ENCODE measurements at regions not wholly inside any gene's neighbourhood (a gene's known extent, or its start where the extent isn't known, plus 50 kb on each side); places are given as distances from the start of the nearest gene placed in this dataset.
A peak's percentile ranks its signal among the peaks of the same experiment; 100 is the strongest.

DNA sequence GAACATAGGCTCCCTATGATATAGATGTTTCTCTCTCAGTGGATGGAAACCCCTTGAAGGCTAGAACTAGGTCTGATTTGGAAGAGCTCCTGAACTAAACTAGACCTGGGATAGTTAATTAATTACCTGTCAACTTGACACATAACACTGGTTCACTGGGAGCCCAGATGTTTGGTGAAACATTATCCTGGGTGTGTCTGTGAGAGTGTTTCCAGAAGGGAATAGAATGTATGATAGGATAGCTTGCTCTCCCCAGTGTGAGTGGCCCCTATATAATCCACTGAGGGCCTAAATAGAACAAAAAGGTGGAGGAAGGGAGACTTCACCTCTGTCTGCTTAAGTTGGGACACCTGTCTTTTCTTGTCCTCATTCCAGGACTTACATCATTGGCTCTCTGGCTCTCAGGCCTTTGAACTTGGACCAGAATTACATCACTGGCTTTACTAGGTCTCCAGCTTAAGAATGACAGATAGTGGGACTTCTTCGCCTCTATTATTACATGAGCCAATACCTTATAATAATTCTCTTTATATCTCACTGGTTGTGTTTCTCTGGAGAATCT is 194.1 kb downstream of the KTN1 start:
- Histone ChIP-seq H3K36me3 (no peaks in the 10 kb centered on the region), H3K27ac (no peak overlapping the region), H3K27me3 (no peaks in the 10 kb centered on the region), H3K4me1 (peaks cover 0 to 3% (median 0%) of the 10 kb centered on the region in 4 donors), H3K9me3 (no peaks in the 10 kb centered on the region), H3K4me3 (no peak overlapping the region)
- TF ChIP-seq, protein P1, sequence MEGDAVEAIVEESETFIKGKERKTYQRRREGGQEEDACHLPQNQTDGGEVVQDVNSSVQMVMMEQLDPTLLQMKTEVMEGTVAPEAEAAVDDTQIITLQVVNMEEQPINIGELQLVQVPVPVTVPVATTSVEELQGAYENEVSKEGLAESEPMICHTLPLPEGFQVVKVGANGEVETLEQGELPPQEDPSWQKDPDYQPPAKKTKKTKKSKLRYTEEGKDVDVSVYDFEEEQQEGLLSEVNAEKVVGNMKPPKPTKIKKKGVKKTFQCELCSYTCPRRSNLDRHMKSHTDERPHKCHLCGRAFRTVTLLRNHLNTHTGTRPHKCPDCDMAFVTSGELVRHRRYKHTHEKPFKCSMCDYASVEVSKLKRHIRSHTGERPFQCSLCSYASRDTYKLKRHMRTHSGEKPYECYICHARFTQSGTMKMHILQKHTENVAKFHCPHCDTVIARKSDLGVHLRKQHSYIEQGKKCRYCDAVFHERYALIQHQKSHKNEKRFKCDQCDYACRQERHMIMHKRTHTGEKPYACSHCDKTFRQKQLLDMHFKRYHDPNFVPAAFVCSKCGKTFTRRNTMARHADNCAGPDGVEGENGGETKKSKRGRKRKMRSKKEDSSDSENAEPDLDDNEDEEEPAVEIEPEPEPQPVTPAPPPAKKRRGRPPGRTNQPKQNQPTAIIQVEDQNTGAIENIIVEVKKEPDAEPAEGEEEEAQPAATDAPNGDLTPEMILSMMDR (IDR thresholded peaks at IDR 0.05) = no peak
- intact Hi-C loops (cut with DNase I; ENCODE audit: low total_unique reads) = no loop called here
- no peak for DNase-seq

DNA sequence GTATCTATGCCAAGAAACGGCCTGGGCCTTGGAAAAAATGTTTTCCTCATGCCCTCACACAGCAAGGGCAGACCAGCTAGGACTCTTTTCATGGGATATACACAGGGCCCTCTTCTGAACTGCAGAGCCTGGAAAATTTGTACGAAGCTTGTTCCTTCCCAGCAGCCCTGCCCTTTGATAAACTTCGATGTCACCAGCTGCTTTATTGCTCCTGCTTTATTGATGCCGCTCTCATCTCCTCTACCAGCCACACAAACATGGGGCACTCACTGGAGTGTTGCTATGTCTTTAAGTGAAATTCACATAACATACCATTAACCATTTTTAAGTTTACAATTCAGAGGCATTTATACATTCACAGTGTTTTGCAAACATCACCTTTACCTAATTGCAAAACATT is 197.9 kb downstream of the KTN1 start:
- H3K9me3 ChIP-seq = no peaks in the 10 kb centered on the region
- intact Hi-C loops (cut with DNase I; ENCODE audit: low total_unique reads) = no loop called here
- H3K27me3 ChIP-seq = no peaks in the 10 kb centered on the region
- H3K36me3 ChIP-seq = no peaks in the 10 kb centered on the region
- TF ChIP-seq, protein P1 (IDR thresholded peaks at IDR 0.05) = no peak
- H3K4me3 ChIP-seq = no peak overlapping the region
- peaks cover 0 to 28% (median 13%) of the 10 kb centered on the region in 4 donors for H3K4me1 ChIP-seq
- no peak for DNase-seq
- H3K27ac ChIP-seq = no peak overlapping the region

DNA sequence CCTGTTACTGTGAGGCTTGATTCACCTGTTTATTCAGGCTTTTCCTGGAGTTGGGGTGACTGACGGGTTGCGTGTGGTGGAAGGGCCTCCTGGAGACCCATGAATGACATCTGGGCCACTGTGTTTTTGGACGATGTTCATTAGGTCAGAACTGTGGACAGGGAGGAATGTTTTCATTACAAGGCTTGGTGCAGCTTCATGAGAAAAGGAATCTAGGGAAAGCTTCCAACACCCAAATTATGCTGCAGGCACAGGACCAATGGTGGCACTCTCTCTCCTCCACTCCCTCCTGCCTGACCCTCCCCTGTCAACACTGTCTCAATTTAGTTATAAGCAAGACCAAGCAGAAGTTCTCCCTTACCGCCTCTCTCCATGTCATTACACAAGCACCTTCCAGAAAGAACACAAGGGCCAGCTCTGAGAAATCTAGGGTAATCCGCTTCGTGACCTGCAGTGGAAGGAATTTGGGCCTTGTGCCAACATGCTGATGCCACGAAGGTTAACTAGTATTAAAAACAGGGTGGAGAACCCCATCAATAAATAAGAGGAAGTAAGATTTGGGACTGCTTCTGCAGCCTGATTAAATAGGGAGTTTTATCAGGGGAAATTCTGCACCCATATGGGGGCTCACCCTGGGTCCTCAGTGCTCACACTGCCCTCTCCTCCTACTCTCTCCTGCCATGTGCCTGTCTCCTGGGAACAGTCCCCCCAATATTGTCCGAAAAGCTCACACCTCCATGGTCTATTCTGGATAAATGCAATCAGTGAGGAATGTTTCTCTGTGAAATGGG is 200.3 kb downstream of the KTN1 start:
- Histone ChIP-seq H3K9me3 (no peaks in the 10 kb centered on the region), H3K27ac (peak overlapping the region; percentile 39 to 46), H3K4me1 (peaks cover 0 to 31% (median 13%) of the 10 kb centered on the region in 4 donors), H3K4me3 (no peak overlapping the region), H3K36me3 (no peaks in the 10 kb centered on the region), H3K27me3 (no peaks in the 10 kb centered on the region)
- peak; percentile 48 to 80 for DNase-seq
- TF ChIP-seq, protein P1 (IDR thresholded peaks at IDR 0.05) = no peak
- intact Hi-C loops (cut with DNase I; ENCODE audit: low total_unique reads) = no loop called here

DNA sequence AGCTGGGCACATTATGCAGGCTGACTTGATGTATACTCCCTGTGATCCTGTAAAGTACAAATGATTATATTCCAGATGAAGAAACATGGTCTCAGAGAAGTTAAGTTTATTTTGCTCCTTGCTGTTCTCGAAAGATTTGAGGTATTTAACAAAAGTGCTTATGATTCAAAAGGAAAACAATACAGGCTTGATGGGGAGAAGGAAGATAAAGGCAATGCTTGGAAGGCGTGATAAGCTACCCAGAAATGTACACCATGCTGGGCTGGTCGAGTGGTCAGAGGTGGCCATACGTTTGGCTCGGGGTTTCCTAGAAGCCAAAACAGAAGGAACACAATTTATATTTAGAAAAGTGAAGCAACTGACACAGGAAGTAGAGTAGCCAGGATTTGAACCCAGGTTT is 201.0 kb downstream of the KTN1 start:
- Histone ChIP-seq H3K27ac (peak overlapping the region in 1 of 2 donors; percentile 46), H3K36me3 (no peaks in the 10 kb centered on the region), H3K4me1 (peaks cover 0 to 38% (median 17%) of the 10 kb centered on the region in 4 donors), H3K27me3 (no peaks in the 10 kb centered on the region), H3K9me3 (no peaks in the 10 kb centered on the region), H3K4me3 (no peak overlapping the region)
- TF ChIP-seq, protein P1 (IDR thresholded peaks at IDR 0.05) = no peak
- DNase-seq = no peak
- intact Hi-C loops (cut with DNase I; ENCODE audit: low total_unique reads) = no loop called here

DNA sequence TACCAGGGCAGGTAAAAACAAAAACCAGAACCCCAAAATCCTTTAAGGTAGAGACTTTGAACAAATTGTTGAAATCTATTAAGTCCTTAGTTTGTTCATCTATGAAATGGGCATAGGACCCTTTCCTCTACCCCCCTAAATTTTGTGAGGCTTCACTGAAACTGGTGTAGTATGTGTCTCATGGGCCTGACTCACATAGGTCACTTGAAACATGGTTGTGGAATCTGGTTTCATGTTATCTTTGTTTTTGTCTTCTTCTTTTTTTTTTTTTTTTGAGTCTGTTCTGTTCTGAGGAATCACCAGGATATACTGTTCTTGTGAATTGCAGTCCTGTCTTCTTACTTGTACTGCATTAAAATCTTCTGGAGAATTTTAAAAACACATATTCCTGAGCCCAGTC is 202.2 kb downstream of the KTN1 start:
- intact Hi-C loops (cut with DNase I; ENCODE audit: low total_unique reads) = no loop called here
- H3K4me3 ChIP-seq = no peak overlapping the region
- H3K27ac ChIP-seq = no peak overlapping the region
- H3K27me3 ChIP-seq = no peaks in the 10 kb centered on the region
- TF ChIP-seq, protein P1 (IDR thresholded peaks at IDR 0.05) = no peak
- H3K4me1 ChIP-seq = peaks cover 0 to 41% (median 17%) of the 10 kb centered on the region in 4 donors
- no peak for DNase-seq
- H3K9me3 ChIP-seq = no peaks in the 10 kb centered on the region
- no peaks in the 10 kb centered on the region for H3K36me3 ChIP-seq

Measured in tibial artery (tissue), 4 donors.